Right atrium auricular region (tissue), 2 donors: ENCODE measurements at regions not wholly inside any gene's neighbourhood (a gene's known extent, or its start where the extent isn't known, plus 50 kb on each side); places are given as distances from the start of the nearest gene placed in this dataset.

Source experiments
- DNase-seq: peaks from one replicate; pipeline ENCODE4 v3.0.0-alpha.2; 2019; ENCODE audit warnings: low spot score
- H3K27ac ChIP-seq, 2 donors: fragments of 200-600 bp; sonication (generic); 1 replicate in 1 of 2; 2 replicates in 1 of 2; pipeline ENCODE4 v1.5.1; 2016 to 2019
- H3K27me3 ChIP-seq, 2 donors: fragments of 200-600 bp; sonication (generic); one replicate each; pipeline versions ENCODE4 v1.5.1 to v1.6.0; 2017 to 2019
- H3K36me3 ChIP-seq: fragments of 200-600 bp; sonication (generic); one replicate; pipeline ENCODE4 v1.5.1; 2016
- H3K4me1 ChIP-seq, 2 donors: fragments of 200-600 bp; sonication (generic); one replicate each; pipeline versions ENCODE4 v1.5.1 to v1.6.0; 2017 to 2019
- H3K4me3 ChIP-seq, 2 donors: fragments of 200-600 bp; sonication (generic); 1 replicate in 1 of 2; 2 replicates in 1 of 2; pipeline ENCODE4 v1.5.1; 2017 to 2019; ENCODE audit warnings: mild to moderate bottlenecking in 1 of 2, moderate library complexity in 1 of 2
- H3K9me3 ChIP-seq, 2 donors: fragments of 200-600 bp; sonication (generic); one replicate each; pipeline ENCODE4 v1.5.1; 2019
- CTCF ChIP-seq, 2 donors: fragments of 200-600 bp; sonication (generic); IDR thresholded peaks; one replicate each; pipeline ENCODE4 v1.5.1; 2019; ENCODE audit warnings: antibody characterized with exemption in 2 of 2

GRCh38 chr7:33673029-33673700 lies 232.2 kb upstream of the BMPER start:
- no peak for DNase-seq
- no peaks in the 10 kb centered on the region for H3K9me3 ChIP-seq
- no peaks in the 10 kb centered on the region for H3K27me3 ChIP-seq
- H3K36me3 ChIP-seq: no peaks in the 10 kb centered on the region
- TF ChIP-seq CTCF (IDR thresholded peaks at IDR 0.05): no peak
- no peaks in the 10 kb centered on the region for H3K4me1 ChIP-seq
- no peak overlapping the region for H3K27ac ChIP-seq
- no peak overlapping the region for H3K4me3 ChIP-seq

DNA sequence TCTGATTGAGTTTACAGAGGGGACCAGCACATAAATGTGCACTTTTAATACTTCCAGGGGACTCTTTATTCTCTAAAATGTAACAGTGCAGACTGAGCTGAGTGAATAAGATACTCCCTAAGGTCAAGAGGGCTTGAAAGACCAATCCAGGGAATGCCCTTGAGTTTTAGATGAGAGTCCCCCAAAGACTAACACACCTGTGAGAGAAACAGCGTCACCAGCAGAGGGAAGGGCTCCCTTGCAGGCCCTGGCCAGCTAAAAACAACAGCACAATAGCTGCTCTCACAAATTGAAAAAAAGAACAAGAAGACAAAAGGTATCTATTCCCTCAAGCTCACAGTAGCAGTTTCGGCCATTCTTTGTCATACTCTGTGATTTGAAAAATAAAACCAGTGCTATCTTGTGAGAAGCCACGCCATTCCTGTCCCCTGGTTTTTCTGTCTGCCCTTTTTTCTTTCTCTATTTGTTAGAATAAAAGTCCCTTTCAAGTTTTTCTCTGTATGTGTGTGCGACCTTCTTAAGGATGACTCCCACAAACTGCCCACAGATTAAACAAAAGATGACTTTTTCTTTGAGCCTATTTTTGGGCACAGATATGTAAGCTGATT lies 230.4 kb upstream of the BMPER start:
- Histone ChIP-seq H3K36me3 (no peaks in the 10 kb centered on the region), H3K9me3 (peaks cover 0 to 10% of the 10 kb centered on the region in 2 donors), H3K4me3 (no peak overlapping the region), H3K4me1 (no peaks in the 10 kb centered on the region), H3K27me3 (no peaks in the 10 kb centered on the region), H3K27ac (no peak overlapping the region)
- TF ChIP-seq CTCF (IDR thresholded peaks at IDR 0.05): no peak
- no peak for DNase-seq

- no peak for DNase-seq
- Histone ChIP-seq H3K27ac (no peak overlapping the region), H3K27me3 (no peaks in the 10 kb centered on the region), H3K4me3 (no peak overlapping the region), H3K9me3 (peaks cover 0 to 14% of the 10 kb centered on the region in 2 donors), H3K36me3 (no peaks in the 10 kb centered on the region), H3K4me1 (no peaks in the 10 kb centered on the region)
- no peak for TF ChIP-seq CTCF (IDR thresholded peaks at IDR 0.05)
Measured at GRCh38 chr7:33677556-33677955, 227.8 kb upstream of the BMPER start.

- DNase-seq: no peak
- Histone ChIP-seq H3K4me1 (no peaks in the 10 kb centered on the region), H3K27me3 (no peaks in the 10 kb centered on the region), H3K27ac (no peak overlapping the region), H3K36me3 (no peaks in the 10 kb centered on the region), H3K4me3 (no peak overlapping the region), H3K9me3 (peaks cover 0 to 14% of the 10 kb centered on the region in 2 donors)
- no peak for TF ChIP-seq CTCF (IDR thresholded peaks at IDR 0.05)
Measured at GRCh38 chr7:33678569-33679335, 226.6 kb upstream of the BMPER start.

DNA sequence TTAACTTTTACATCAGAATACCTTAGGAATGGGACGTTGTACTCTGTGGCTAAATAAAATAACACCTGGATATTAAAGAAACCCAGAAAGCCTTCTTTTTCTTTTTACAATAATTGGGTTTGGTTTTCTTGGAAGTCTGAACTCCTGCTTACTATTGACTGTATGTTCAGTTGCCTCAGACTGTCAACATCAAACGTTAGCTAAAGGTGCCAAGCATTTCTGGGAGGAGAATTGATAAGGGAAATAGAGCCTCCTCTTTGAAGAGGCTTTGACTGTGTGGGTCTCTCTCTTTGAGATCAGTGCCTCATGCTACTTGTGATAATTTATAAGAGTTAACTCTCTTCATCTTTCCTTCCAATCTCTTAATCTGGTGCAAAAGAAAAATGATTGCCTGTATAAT lies 224.7 kb upstream of the BMPER start:
- no peak for DNase-seq
- peaks cover 0 to 14% of the 10 kb centered on the region in 2 donors for H3K9me3 ChIP-seq
- no peaks in the 10 kb centered on the region for H3K4me1 ChIP-seq
- no peak overlapping the region for H3K27ac ChIP-seq
- H3K27me3 ChIP-seq: no peaks in the 10 kb centered on the region
- H3K4me3 ChIP-seq: no peak overlapping the region
- H3K36me3 ChIP-seq: no peaks in the 10 kb centered on the region
- TF ChIP-seq CTCF (IDR thresholded peaks at IDR 0.05): no peak
